SH-SY5Y (cell line): ENCODE measurements at regions not wholly inside any gene's neighbourhood (a gene's known extent, or its start where the extent isn't known, plus 50 kb on each side); places are given as distances from the start of the nearest gene placed in this dataset.

Experiments used
- GATA2 ChIP-seq: IDR thresholded peaks from 2 replicates; pipeline ENCODE4 v1.6.1; 2011; ENCODE audit warnings: mild to moderate bottlenecking, low read depth, low read length
- GATA3 ChIP-seq: IDR thresholded peaks from 2 replicates; pipeline ENCODE4 v1.6.1; 2011; ENCODE audit warnings: low read depth, mild to moderate bottlenecking, low read length, moderate library complexity

DNA sequence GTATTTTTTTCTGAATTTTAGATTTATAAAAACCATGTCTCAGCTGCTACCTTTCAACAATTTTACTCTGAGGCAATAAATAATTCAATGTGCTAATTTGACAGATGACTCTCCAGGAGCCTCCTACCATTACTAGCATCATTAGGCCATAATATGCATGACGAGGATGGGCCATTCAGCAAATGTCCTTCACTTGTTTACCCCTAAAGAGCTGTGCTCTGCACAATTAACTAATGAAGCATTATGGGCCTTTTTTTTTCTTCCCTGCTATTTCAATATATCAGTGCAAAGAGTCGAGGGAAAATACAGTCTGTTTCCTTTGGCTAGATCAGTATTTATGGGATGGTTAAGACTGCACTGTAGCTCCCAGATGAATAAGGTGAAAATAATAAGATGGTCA lies 627.2 kb downstream of the ISL1 start:
- TF ChIP-seq GATA2 = no peak
- TF ChIP-seq GATA3 = no peak
